ENCODE measurements at regions not wholly inside any gene's neighbourhood (a gene's known extent, or its start where the extent isn't known, plus 50 kb on each side); places are given as distances from the start of the nearest gene placed in this dataset.
"Not testable (repeated sequence)": the region's sequence is repeated elsewhere in the genome, so short reads cannot be mapped to it uniquely, and the experiment has no call there.

DNA sequence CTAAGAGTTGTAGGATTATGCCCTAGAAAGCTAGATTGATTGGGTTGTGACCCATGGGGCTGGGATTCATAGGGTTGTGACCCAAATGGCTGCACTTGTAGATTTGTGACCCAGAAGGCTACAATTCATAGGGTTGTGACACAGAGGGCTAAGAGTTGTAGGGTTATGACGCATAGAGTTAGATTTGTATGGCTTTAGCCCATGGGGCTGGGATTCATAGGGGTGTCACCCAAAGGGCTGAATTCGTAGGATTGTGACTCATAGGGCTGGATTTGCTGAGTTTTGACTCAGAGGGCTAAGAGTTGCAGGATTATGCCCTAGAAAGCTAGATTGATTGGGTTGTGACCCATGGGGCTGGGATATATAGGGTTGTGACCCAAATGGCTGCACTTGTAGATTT, 126.6 kb downstream of the CRLF2 start:
- H3K4me1 ChIP-seq (ENCODE audit: control insufficient read depth in 2 of 2, insufficient read depth in 2 of 2, low read length in 2 of 2); H3K9me3 ChIP-seq (ENCODE audit: control insufficient read depth in 2 of 2, low read length in 2 of 2); H3K27me3 ChIP-seq (ENCODE audit: control insufficient read depth in 2 of 2, insufficient read depth in 2 of 2, low read length in 2 of 2); H3K27ac ChIP-seq (ENCODE audit: low read depth in 2 of 2, low read length in 2 of 2); H3K36me3 ChIP-seq (ENCODE audit: control insufficient read depth in 2 of 2, insufficient read depth in 2 of 2, low read length in 2 of 2); H3K9ac ChIP-seq (ENCODE audit: low read depth in 1 of 2, low read length in 2 of 2); H3K4me3 ChIP-seq (ENCODE audit: low read length in 2 of 2): not testable (repeated sequence)

GRCh38 chrX:1084689-1085088, 127.8 kb downstream of the CRLF2 start:
- Histone ChIP-seq H3K27me3 (ENCODE audit: control insufficient read depth in 2 of 2, insufficient read depth in 2 of 2, low read length in 2 of 2) (no peaks in the 10 kb centered on the region), H3K9ac (ENCODE audit: low read depth in 1 of 2, low read length in 2 of 2) (no peak overlapping the region), H3K9me3 (ENCODE audit: control insufficient read depth in 2 of 2, low read length in 2 of 2) (peaks cover 0 to 6% of the 10 kb centered on the region in 2 donors), H3K4me1 (ENCODE audit: control insufficient read depth in 2 of 2, insufficient read depth in 2 of 2, low read length in 2 of 2) (no peaks in the 10 kb centered on the region), H3K36me3 (ENCODE audit: control insufficient read depth in 2 of 2, insufficient read depth in 2 of 2, low read length in 2 of 2) (no peaks in the 10 kb centered on the region), H3K27ac (ENCODE audit: low read depth in 2 of 2, low read length in 2 of 2) (no peak overlapping the region), H3K4me3 (ENCODE audit: low read length in 2 of 2) (no peak overlapping the region)

GRCh38 chrX:1076871-1077651, 135.4 kb downstream of the CRLF2 start:
- no peak overlapping the region for H3K4me3 ChIP-seq (ENCODE audit: low read length in 2 of 2)
- no peaks in the 10 kb centered on the region for H3K36me3 ChIP-seq (ENCODE audit: control insufficient read depth in 2 of 2, insufficient read depth in 2 of 2, low read length in 2 of 2)
- no peak overlapping the region for H3K27ac ChIP-seq (ENCODE audit: low read depth in 2 of 2, low read length in 2 of 2)
- peaks cover 0 to 2% of the 10 kb centered on the region in 2 donors for H3K9me3 ChIP-seq (ENCODE audit: control insufficient read depth in 2 of 2, low read length in 2 of 2)
- no peak overlapping the region for H3K9ac ChIP-seq (ENCODE audit: low read depth in 1 of 2, low read length in 2 of 2)
- H3K27me3 ChIP-seq (ENCODE audit: control insufficient read depth in 2 of 2, insufficient read depth in 2 of 2, low read length in 2 of 2) = no peaks in the 10 kb centered on the region
- no peaks in the 10 kb centered on the region for H3K4me1 ChIP-seq (ENCODE audit: control insufficient read depth in 2 of 2, insufficient read depth in 2 of 2, low read length in 2 of 2)

DNA sequence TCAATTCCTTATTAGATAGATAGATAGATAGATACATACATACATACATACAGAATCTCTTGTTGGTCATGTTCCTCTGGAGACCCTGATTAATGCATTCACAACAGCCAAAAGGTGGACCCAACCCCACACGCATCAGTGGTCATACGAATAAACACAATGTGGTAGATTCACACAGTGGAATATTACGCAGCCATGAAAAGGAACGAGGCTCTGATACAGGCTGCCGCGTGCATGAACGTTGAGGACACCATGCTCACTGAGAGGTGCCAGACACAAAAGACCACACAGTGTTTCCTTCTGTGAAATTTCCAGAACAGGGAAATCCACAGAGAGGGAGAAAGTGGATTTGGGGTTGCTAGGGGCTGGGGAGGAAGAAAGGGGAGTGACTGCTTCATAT, 136.7 kb downstream of the CRLF2 start:
- Histone ChIP-seq H3K9ac (ENCODE audit: low read depth in 1 of 2, low read length in 2 of 2) (no peak overlapping the region), H3K9me3 (ENCODE audit: control insufficient read depth in 2 of 2, low read length in 2 of 2) (peaks cover 0 to 2% of the 10 kb centered on the region in 2 donors), H3K27me3 (ENCODE audit: control insufficient read depth in 2 of 2, insufficient read depth in 2 of 2, low read length in 2 of 2) (no peaks in the 10 kb centered on the region), H3K27ac (ENCODE audit: low read depth in 2 of 2, low read length in 2 of 2) (no peak overlapping the region), H3K4me1 (ENCODE audit: control insufficient read depth in 2 of 2, insufficient read depth in 2 of 2, low read length in 2 of 2) (no peaks in the 10 kb centered on the region), H3K36me3 (ENCODE audit: control insufficient read depth in 2 of 2, insufficient read depth in 2 of 2, low read length in 2 of 2) (no peaks in the 10 kb centered on the region), H3K4me3 (ENCODE audit: low read length in 2 of 2) (no peak overlapping the region)

GRCh38 chrX:1075156-1075555, 137.3 kb downstream of the CRLF2 start:
- no peak overlapping the region for H3K9ac ChIP-seq (ENCODE audit: low read depth in 1 of 2, low read length in 2 of 2)
- no peaks in the 10 kb centered on the region for H3K27me3 ChIP-seq (ENCODE audit: control insufficient read depth in 2 of 2, insufficient read depth in 2 of 2, low read length in 2 of 2)
- H3K27ac ChIP-seq (ENCODE audit: low read depth in 2 of 2, low read length in 2 of 2) = no peak overlapping the region
- H3K4me3 ChIP-seq (ENCODE audit: low read length in 2 of 2) = no peak overlapping the region
- no peaks in the 10 kb centered on the region for H3K36me3 ChIP-seq (ENCODE audit: control insufficient read depth in 2 of 2, insufficient read depth in 2 of 2, low read length in 2 of 2)
- peaks cover 0 to 2% of the 10 kb centered on the region in 2 donors for H3K9me3 ChIP-seq (ENCODE audit: control insufficient read depth in 2 of 2, low read length in 2 of 2)
- H3K4me1 ChIP-seq (ENCODE audit: control insufficient read depth in 2 of 2, insufficient read depth in 2 of 2, low read length in 2 of 2) = no peaks in the 10 kb centered on the region

- peaks cover 0 to 2% of the 10 kb centered on the region in 2 donors for H3K9me3 ChIP-seq (ENCODE audit: control insufficient read depth in 2 of 2, low read length in 2 of 2)
- H3K4me1 ChIP-seq (ENCODE audit: control insufficient read depth in 2 of 2, insufficient read depth in 2 of 2, low read length in 2 of 2) = no peaks in the 10 kb centered on the region
Measured at GRCh38 chrX:1074755-1075154, 137.7 kb downstream of the CRLF2 start.

DNA sequence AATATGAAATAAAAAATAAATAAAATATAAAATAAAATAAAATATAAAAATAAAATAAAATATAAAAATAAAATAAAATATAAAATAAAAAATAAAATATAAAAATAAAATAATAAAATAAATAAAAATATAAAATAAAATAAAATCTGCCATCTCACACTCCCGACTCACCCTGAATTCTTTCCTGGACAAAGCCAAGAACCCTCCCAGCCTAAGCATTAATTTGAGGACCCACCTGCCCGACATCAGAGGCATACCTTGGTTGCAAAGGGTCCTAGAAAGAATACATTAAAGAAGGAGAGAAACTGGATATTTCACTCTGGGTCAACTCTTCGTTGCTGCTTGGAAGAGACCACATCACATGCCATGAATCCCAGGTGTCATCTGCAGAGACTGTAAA, 138.3 kb downstream of the CRLF2 start:
- Histone ChIP-seq H3K9ac (ENCODE audit: low read depth in 1 of 2, low read length in 2 of 2) (no peak overlapping the region), H3K4me1 (ENCODE audit: control insufficient read depth in 2 of 2, insufficient read depth in 2 of 2, low read length in 2 of 2) (no peaks in the 10 kb centered on the region), H3K36me3 (ENCODE audit: control insufficient read depth in 2 of 2, insufficient read depth in 2 of 2, low read length in 2 of 2) (no peaks in the 10 kb centered on the region), H3K4me3 (ENCODE audit: low read length in 2 of 2) (no peak overlapping the region), H3K27me3 (ENCODE audit: control insufficient read depth in 2 of 2, insufficient read depth in 2 of 2, low read length in 2 of 2) (no peaks in the 10 kb centered on the region), H3K9me3 (ENCODE audit: control insufficient read depth in 2 of 2, low read length in 2 of 2) (peaks cover 0 to 2% of the 10 kb centered on the region in 2 donors), H3K27ac (ENCODE audit: low read depth in 2 of 2, low read length in 2 of 2) (no peak overlapping the region)

More at GRCh38 chrX:1074755-1075154, 137.7 kb downstream of the CRLF2 start:
- Histone ChIP-seq H3K27me3 (ENCODE audit: control insufficient read depth in 2 of 2, insufficient read depth in 2 of 2, low read length in 2 of 2) (no peaks in the 10 kb centered on the region), H3K9ac (ENCODE audit: low read depth in 1 of 2, low read length in 2 of 2) (no peak overlapping the region), H3K27ac (ENCODE audit: low read depth in 2 of 2, low read length in 2 of 2) (no peak overlapping the region), H3K4me3 (ENCODE audit: low read length in 2 of 2) (no peak overlapping the region), H3K36me3 (ENCODE audit: control insufficient read depth in 2 of 2, insufficient read depth in 2 of 2, low read length in 2 of 2) (no peaks in the 10 kb centered on the region)

GRCh38 chrX:1072637-1073377, 139.6 kb downstream of the CRLF2 start:
- H3K9ac ChIP-seq (ENCODE audit: low read depth in 1 of 2, low read length in 2 of 2) = no peak overlapping the region
- peaks cover 0 to 2% of the 10 kb centered on the region in 2 donors for H3K9me3 ChIP-seq (ENCODE audit: control insufficient read depth in 2 of 2, low read length in 2 of 2)
- no peaks in the 10 kb centered on the region for H3K27me3 ChIP-seq (ENCODE audit: control insufficient read depth in 2 of 2, insufficient read depth in 2 of 2, low read length in 2 of 2)
- no peak overlapping the region for H3K27ac ChIP-seq (ENCODE audit: low read depth in 2 of 2, low read length in 2 of 2)
- H3K4me3 ChIP-seq (ENCODE audit: low read length in 2 of 2) = no peak overlapping the region
- H3K36me3 ChIP-seq (ENCODE audit: control insufficient read depth in 2 of 2, insufficient read depth in 2 of 2, low read length in 2 of 2) = no peaks in the 10 kb centered on the region
- H3K4me1 ChIP-seq (ENCODE audit: control insufficient read depth in 2 of 2, insufficient read depth in 2 of 2, low read length in 2 of 2) = no peaks in the 10 kb centered on the region

DNA sequence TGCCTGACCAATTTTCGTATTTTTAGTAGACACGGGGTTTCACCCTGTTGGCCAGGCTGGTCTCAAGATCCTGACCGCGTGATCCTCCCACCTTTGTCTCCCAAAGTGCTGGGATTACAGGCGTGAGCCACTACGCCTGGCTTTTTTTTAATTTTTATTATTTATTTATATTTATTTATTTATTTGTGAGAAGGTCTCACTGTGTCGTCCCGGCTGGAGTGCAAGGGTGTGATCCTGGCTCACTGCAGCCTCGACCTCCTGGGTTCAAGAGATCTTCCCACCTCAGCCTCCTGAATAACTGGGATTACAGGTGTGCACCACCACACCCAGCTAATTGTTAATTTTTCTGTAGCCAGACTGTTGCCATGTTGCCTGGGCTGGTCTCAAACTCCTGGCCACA, 141.1 kb downstream of the CRLF2 start:
- H3K27ac ChIP-seq (ENCODE audit: low read depth in 2 of 2, low read length in 2 of 2) = no peak overlapping the region
- no peak overlapping the region for H3K4me3 ChIP-seq (ENCODE audit: low read length in 2 of 2)
- H3K9ac ChIP-seq (ENCODE audit: low read depth in 1 of 2, low read length in 2 of 2) = no peak overlapping the region
- peaks cover 0 to 2% of the 10 kb centered on the region in 2 donors for H3K9me3 ChIP-seq (ENCODE audit: control insufficient read depth in 2 of 2, low read length in 2 of 2)
- no peaks in the 10 kb centered on the region for H3K36me3 ChIP-seq (ENCODE audit: control insufficient read depth in 2 of 2, insufficient read depth in 2 of 2, low read length in 2 of 2)
- H3K27me3 ChIP-seq (ENCODE audit: control insufficient read depth in 2 of 2, insufficient read depth in 2 of 2, low read length in 2 of 2) = no peaks in the 10 kb centered on the region
- no peaks in the 10 kb centered on the region for H3K4me1 ChIP-seq (ENCODE audit: control insufficient read depth in 2 of 2, insufficient read depth in 2 of 2, low read length in 2 of 2)

DNA sequence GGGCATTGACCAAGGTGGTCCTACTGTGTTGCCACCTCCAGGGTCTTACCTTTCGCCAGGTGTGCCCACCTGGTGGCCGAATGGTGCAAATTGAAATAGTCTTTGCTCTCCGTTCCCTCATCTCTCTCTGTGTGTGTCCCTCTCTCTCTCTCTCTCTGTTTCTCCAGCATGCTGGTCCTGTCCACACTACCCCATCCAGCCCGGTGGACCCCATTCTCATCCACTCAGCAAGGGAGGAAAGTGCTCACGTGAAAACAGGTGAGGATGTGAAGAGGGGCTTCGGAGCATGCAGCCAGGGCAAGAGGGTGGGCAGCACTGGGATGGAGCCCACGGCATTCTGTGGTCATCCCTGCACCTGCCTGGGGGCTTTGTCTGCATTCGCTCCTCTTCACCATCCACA, 150.1 kb downstream of the CRLF2 start:
- H3K9me3 ChIP-seq (ENCODE audit: control insufficient read depth in 2 of 2, low read length in 2 of 2) = peaks cover 0 to 5% of the 10 kb centered on the region in 2 donors
- no peaks in the 10 kb centered on the region for H3K36me3 ChIP-seq (ENCODE audit: control insufficient read depth in 2 of 2, insufficient read depth in 2 of 2, low read length in 2 of 2)
- H3K27me3 ChIP-seq (ENCODE audit: control insufficient read depth in 2 of 2, insufficient read depth in 2 of 2, low read length in 2 of 2) = no peaks in the 10 kb centered on the region
- no peak overlapping the region for H3K9ac ChIP-seq (ENCODE audit: low read depth in 1 of 2, low read length in 2 of 2)
- no peak overlapping the region for H3K27ac ChIP-seq (ENCODE audit: low read depth in 2 of 2, low read length in 2 of 2)
- H3K4me3 ChIP-seq (ENCODE audit: low read length in 2 of 2) = no peak overlapping the region
- no peaks in the 10 kb centered on the region for H3K4me1 ChIP-seq (ENCODE audit: control insufficient read depth in 2 of 2, insufficient read depth in 2 of 2, low read length in 2 of 2)
